Heart left ventricle (tissue), 13 donors: ENCODE measurements at regions not wholly inside any gene's neighbourhood (a gene's known extent, or its start where the extent isn't known, plus 50 kb on each side); places are given as distances from the start of the nearest gene placed in this dataset.

Experiments
- CTCF ChIP-seq, 12 donors: fragments of 200-600 bp; sonication (generic) in 4 of 12; IDR thresholded peaks; one replicate each; pipeline versions ENCODE4 v1.5.0 to v1.8.0; 2018 to 2022; ENCODE audit warnings: antibody characterized with exemption in 12 of 12, mild to moderate bottlenecking in 5 of 12
- POLR2A ChIP-seq, 2 donors: fragments of 450-650 bp; IDR thresholded peaks; one replicate each; pipeline ENCODE4 v1.6.1; 2017; ENCODE audit warnings: antibody characterized with exemption in 2 of 2, mild to moderate bottlenecking in 2 of 2, moderate library complexity in 2 of 2
- donor health status: ischemic (EF 13 %, LVEDD 7.1; RV severe dilation, severe dysfunction).
- donor health status: DM: no; HTN: yes; CAD: no.
- donor health status: DM: no; HTN: no; CAD: no.
- donor health status: ischemic (EF 25% LVEDD 6.9; RV normal size, moderate dysfunction).
- donor health status: ischemic (EF 25% LVEDD 5.7; RV mildly dilated, moderate dysfunction).
- donor health status: ischemic (EF 35%, LVEDD 5.7; RV mildly dilated, moderate dysfunction).
- donor health status: nonischemic (EF 11% LVEDD 7.7; RV severe dilation, severe dysfunction).
- donor health status: DM: yes; HTN: yes; CAD: no.
- donor health status: PGD.
- donor health status: ischemic (EF 29% LVEDD 5.4; RV normal size, mild dysfunction).
- donor health status: nonischemic (EF 23%, LVEDD 6.1; RV moderate dilation, normal function).

GRCh38 chr16:52634104-52634503 lies 87.2 kb upstream of the TOX3 start:
- TF ChIP-seq CTCF (IDR thresholded peaks at IDR 0.05) (no peak), POLR2A (IDR thresholded peaks at IDR 0.05) (no peak)
